Parathyroid adenoma (tissue), 2 donors: ENCODE measurements at regions not wholly inside any gene's neighbourhood (a gene's known extent, or its start where the extent isn't known, plus 50 kb on each side); places are given as distances from the start of the nearest gene placed in this dataset.

Experiments used
- H2AFZ ChIP-seq: fragments of 300-600 bp; sonication (generic); one replicate; pipeline ENCODE4 v1.7.0; 2017; ENCODE audit warnings: antibody characterized with exemption, mild to moderate bottlenecking
- H3K27ac ChIP-seq: fragments of 300-600 bp; sonication (generic); one replicate; pipeline ENCODE4 v1.7.0; 2017
- H3K27me3 ChIP-seq: fragments of 300-600 bp; sonication (generic); one replicate; pipeline ENCODE4 v1.7.0; 2017; ENCODE audit warnings: low read length; ENCODE audit not compliant: control insufficient read depth, insufficient read depth
- H3K36me3 ChIP-seq: fragments of 300-600 bp; sonication (generic); one replicate; pipeline ENCODE4 v1.7.0; 2017; ENCODE audit warnings: low read length; ENCODE audit not compliant: control insufficient read depth, insufficient read depth
- H3K4me1 ChIP-seq: fragments of 300-600 bp; sonication (generic); one replicate; pipeline ENCODE4 v1.7.0; 2017; ENCODE audit warnings: control low read depth
- H3K4me2 ChIP-seq: fragments of 300-600 bp; sonication (generic); one replicate; pipeline ENCODE4 v1.7.0; 2017; ENCODE audit warnings: low read length
- H3K4me3 ChIP-seq: fragments of 300-600 bp; sonication (generic); one replicate; pipeline ENCODE4 v1.7.0; 2017; ENCODE audit warnings: low read depth, low read length
- H3K79me2 ChIP-seq: fragments of 300-600 bp; sonication (generic); one replicate; pipeline ENCODE4 v1.7.0; 2017; ENCODE audit warnings: control low read depth
- H3K9ac ChIP-seq: fragments of 300-600 bp; sonication (generic); one replicate; pipeline ENCODE4 v1.7.0; 2017; ENCODE audit warnings: mild to moderate bottlenecking
- H3K9me3 ChIP-seq: fragments of 300-600 bp; sonication (generic); one replicate; pipeline ENCODE4 v1.7.0; 2017; ENCODE audit warnings: low read length; ENCODE audit not compliant: control insufficient read depth
- CTCF ChIP-seq: fragments of 300-600 bp; sonication (generic); IDR thresholded peaks from one replicate; pipeline ENCODE4 v1.7.0; 2017; ENCODE audit warnings: antibody characterized with exemption, mild to moderate bottlenecking
- donor health status: primary hyperparathyroidism.

- no peaks in the 10 kb centered on the region for H3K4me1 ChIP-seq
- no peak overlapping the region for H2AFZ ChIP-seq
- H3K4me3 ChIP-seq: no peak overlapping the region
- no peak overlapping the region for H3K27ac ChIP-seq
- H3K79me2 ChIP-seq: no peaks in the 10 kb centered on the region
- no peaks in the 10 kb centered on the region for H3K27me3 ChIP-seq
- no peak overlapping the region for H3K4me2 ChIP-seq
- no peak for TF ChIP-seq CTCF
- H3K36me3 ChIP-seq: no peaks in the 10 kb centered on the region
- no peaks in the 10 kb centered on the region for H3K9me3 ChIP-seq
- H3K9ac ChIP-seq: no peak overlapping the region
Measured at GRCh38 chrX:39821709-39822095, 276.1 kb downstream of the BCOR start.

- H3K36me3 ChIP-seq: no peaks in the 10 kb centered on the region
- no peak for TF ChIP-seq CTCF
- no peaks in the 10 kb centered on the region for H3K79me2 ChIP-seq
- no peaks in the 10 kb centered on the region for H3K4me1 ChIP-seq
- no peak overlapping the region for H2AFZ ChIP-seq
- H3K9me3 ChIP-seq: no peaks in the 10 kb centered on the region
- H3K4me2 ChIP-seq: no peak overlapping the region
- H3K9ac ChIP-seq: no peak overlapping the region
- H3K4me3 ChIP-seq: no peak overlapping the region
- H3K27ac ChIP-seq: no peak overlapping the region
- H3K27me3 ChIP-seq: no peaks in the 10 kb centered on the region
Measured at GRCh38 chrX:39822133-39822748, 275.5 kb downstream of the BCOR start.

GRCh38 chrX:39823424-39823823 lies 274.3 kb downstream of the BCOR start:
- H3K4me2 ChIP-seq: no peak overlapping the region
- no peaks in the 10 kb centered on the region for H3K9me3 ChIP-seq
- H3K4me1 ChIP-seq: no peaks in the 10 kb centered on the region
- TF ChIP-seq CTCF: no peak
- no peaks in the 10 kb centered on the region for H3K79me2 ChIP-seq
- H3K4me3 ChIP-seq: no peak overlapping the region
- H3K27ac ChIP-seq: no peak overlapping the region
- no peaks in the 10 kb centered on the region for H3K36me3 ChIP-seq
- H3K9ac ChIP-seq: no peak overlapping the region
- no peaks in the 10 kb centered on the region for H3K27me3 ChIP-seq
- H2AFZ ChIP-seq: no peak overlapping the region

GRCh38 chrX:39823854-39824253 lies 273.9 kb downstream of the BCOR start:
- Histone ChIP-seq H3K9me3 (no peaks in the 10 kb centered on the region), H3K79me2 (no peaks in the 10 kb centered on the region), H3K9ac (no peak overlapping the region), H2AFZ (no peak overlapping the region), H3K27me3 (no peaks in the 10 kb centered on the region), H3K36me3 (no peaks in the 10 kb centered on the region), H3K27ac (no peak overlapping the region), H3K4me3 (no peak overlapping the region), H3K4me1 (no peaks in the 10 kb centered on the region), H3K4me2 (no peak overlapping the region)
- no peak for TF ChIP-seq CTCF

GRCh38 chrX:39826813-39827543 lies 270.8 kb downstream of the BCOR start:
- H3K27ac ChIP-seq: no peak overlapping the region
- no peak overlapping the region for H3K9ac ChIP-seq
- no peak for TF ChIP-seq CTCF

More at GRCh38 chrX:39826813-39827543, 270.8 kb downstream of the BCOR start:
- Histone ChIP-seq H3K9me3 (no peaks in the 10 kb centered on the region), H3K79me2 (no peaks in the 10 kb centered on the region), H3K4me1 (no peaks in the 10 kb centered on the region), H2AFZ (no peak overlapping the region), H3K27me3 (no peaks in the 10 kb centered on the region), H3K4me2 (no peak overlapping the region), H3K36me3 (no peaks in the 10 kb centered on the region), H3K4me3 (no peak overlapping the region)
